B cell (primary cell): ENCODE measurements at regions not wholly inside any gene's neighbourhood (a gene's known extent, or its start where the extent isn't known, plus 50 kb on each side); places are given as distances from the start of the nearest gene placed in this dataset.

Source experiments
- ATAC-seq: fragments of 200-7000 bp; cut with Tn5 transposase; one replicate; pipeline ENCODE4 v1.10.0; 2021; ENCODE audit warnings: low read depth, mild to moderate bottlenecking, moderate number of reproducible peaks, moderate library complexity
- CTCF ChIA-PET: fragments of 350-600 bp; sonication (Branson Sonifier 250); formaldehyde crosslinking; loops from one replicate; lab custom pipeline; 2021; ENCODE audit warnings: antibody characterized with exemption, inconsistent platforms; lab: Charles Lee
- POLR2A ChIA-PET: fragments of 350-600 bp; sonication (Branson Sonifier 250); formaldehyde crosslinking; loops from one replicate; lab custom pipeline; 2021; ENCODE audit warnings: antibody characterized with exemption; lab: Charles Lee
- DNase-seq: peaks from one replicate; pipeline ENCODE4 v3.0.0; 2013
- H2AFZ ChIP-seq: 2 replicates; pipeline ENCODE4 v1.6.1; 2012; ENCODE audit warnings: mild to moderate bottlenecking, low read depth, low read length; ENCODE audit not compliant: insufficient read depth, poor library complexity, severe bottlenecking
- H3K27ac ChIP-seq, 2 donors: 1 replicate in 1 of 2; 2 replicates in 1 of 2; pipeline ENCODE4 v1.5.1; 2012 to 2013; ENCODE audit warnings: low read length in 2 of 2, mild to moderate bottlenecking in 2 of 2, moderate library complexity in 1 of 2
- H3K27me3 ChIP-seq, 4 experiments: fragments of 200-600 bp in 1 of 4; sonication (generic) in 1 of 4; replicated peaks in 1 of 4; 1 replicate in 2 of 4; 2 replicates in 2 of 4; pipeline versions ENCODE4 v1.6.1 to v1.7.0; 2013 to 2016; ENCODE audit warnings: low read length in 3 of 4, mild to moderate bottlenecking in 2 of 4, mixed read lengths in 1 of 4, moderate library complexity in 1 of 4; ENCODE audit not compliant: insufficient read depth in 4 of 4, control insufficient read depth in 3 of 4; ENCODE audit errors: control extremely low read depth in 1 of 4
- H3K36me3 ChIP-seq, 2 experiments: replicated peaks in 1 of 2; 1 replicate in 1 of 2; 2 replicates in 1 of 2; pipeline versions ENCODE4 v1.6.1 to v1.7.1; 2013; ENCODE audit warnings: low read length in 1 of 2; ENCODE audit not compliant: insufficient read depth in 2 of 2, control insufficient read depth in 1 of 2; ENCODE audit errors: control extremely low read depth in 1 of 2, extremely low read depth in 1 of 2
- H3K4me1 ChIP-seq, 2 donors: fragments of 200-600 bp in 1 of 2; sonication (generic) in 1 of 2; 1 replicate in 1 of 2; 2 replicates in 1 of 2; pipeline versions ENCODE4 v1.5.1 to v1.6.1; 2013 to 2017; ENCODE audit warnings: low read length in 2 of 2; ENCODE audit not compliant: control insufficient read depth in 2 of 2, insufficient read depth in 2 of 2
- H3K4me2 ChIP-seq: replicated peaks from 2 replicates; pipeline ENCODE3; 2012; ENCODE audit warnings: mild to moderate bottlenecking, low read depth, low read length; ENCODE audit not compliant: poor library complexity, severe bottlenecking
- H3K4me3 ChIP-seq, 5 experiments: fragments of 200-600 bp in 1 of 5; sonication (generic) in 1 of 5; 1 replicate in 3 of 5; 2 replicates in 2 of 5; pipeline versions ENCODE4 v1.5.1 to v1.7.0; 2011 to 2016; ENCODE audit warnings: low read length in 4 of 5, mild to moderate bottlenecking in 4 of 5, low read depth in 2 of 5, control low read depth in 1 of 5, moderate library complexity in 1 of 5; ENCODE audit not compliant: insufficient read depth in 1 of 5; ENCODE audit errors: control extremely low read depth in 1 of 5, extremely low read depth in 1 of 5
- H3K79me2 ChIP-seq: fragments of 200-600 bp; sonication (generic); one replicate; pipeline ENCODE4 v1.6.0; 2016; ENCODE audit warnings: low read length; ENCODE audit not compliant: control insufficient read depth, insufficient read depth
- H3K9ac ChIP-seq: fragments of 200-600 bp; sonication (generic); 2 replicates; pipeline ENCODE4 v1.6.1; 2017; ENCODE audit warnings: mild to moderate bottlenecking, low read length, moderate library complexity
- H3K9me3 ChIP-seq, 3 donors: one replicate each; pipeline versions ENCODE4 v1.6.1 to v1.7.1; 2013; ENCODE audit warnings: low read length in 2 of 3; ENCODE audit not compliant: control insufficient read depth in 2 of 3, insufficient read depth in 1 of 3; ENCODE audit errors: control extremely low read depth in 1 of 3
- H4K20me1 ChIP-seq: 2 replicates; pipeline ENCODE4 v1.6.0; 2012; ENCODE audit warnings: mild to moderate bottlenecking, low read length; ENCODE audit not compliant: insufficient read depth, control insufficient read depth, poor library complexity, severe bottlenecking
- H3K27ac Mint-ChIP-seq: one replicate; pipeline ENCODE4 v1.8.0; 2021; ENCODE audit warnings: mixed read lengths
- H3K27me3 Mint-ChIP-seq: one replicate; pipeline ENCODE4 v1.8.0; 2021; ENCODE audit warnings: mixed read lengths
- H3K4me1 Mint-ChIP-seq: one replicate; pipeline ENCODE4 v1.8.0; 2021; ENCODE audit warnings: mixed read lengths
- H3K4me3 Mint-ChIP-seq: one replicate; pipeline ENCODE4 v1.8.0; 2021; ENCODE audit warnings: mixed read lengths
- H3K9me3 Mint-ChIP-seq: one replicate; pipeline ENCODE4 v1.8.0; 2022; ENCODE audit warnings: mixed read lengths; ENCODE audit not compliant: insufficient read depth
- CTCF ChIP-seq: fragments of 200-600 bp; IDR thresholded peaks from one replicate; pipeline ENCODE4 v1.8.0; 2022; ENCODE audit warnings: antibody characterized with exemption, mild to moderate bottlenecking
- EZH2 ChIP-seq: IDR thresholded peaks from 2 replicates; pipeline ENCODE4 v1.6.1; 2012; ENCODE audit warnings: borderline replicate concordance, low read depth, mild to moderate bottlenecking, moderate library complexity, low read length; ENCODE audit not compliant: insufficient read depth, poor library complexity, severe bottlenecking
- WGBS: methylation state at CpG from one replicate; pipeline ENCODE4 v1.1.5; 2013; ENCODE audit warnings: missing lambda C conversion rate; ENCODE audit not compliant: insufficient coverage; 5-methylcytosine and 5-hydroxymethylcytosine counted together
- intact Hi-C: fragments of 100-400 bp; cut with micrococcal nuclease; formaldehyde crosslinking; loops from one replicate; pipeline ENCODE4 v1.10.0; 2022

GRCh38 chr21:15148437-15148836, 83.6 kb upstream of the NRIP1 start:
- no peak overlapping the region for H3K9ac ChIP-seq
- no peaks in the 10 kb centered on the region for H3K4me1 ChIP-seq
- no peaks in the 10 kb centered on the region for H4K20me1 ChIP-seq
- intact Hi-C loops: no loop called here
- Mint-ChIP-seq H3K27me3 (peaks cover 4% of the 10 kb centered on the region), H3K9me3 (no peaks in the 10 kb centered on the region), H3K4me1 (no peaks in the 10 kb centered on the region), H3K4me3 (no peak overlapping the region), H3K27ac (no peak overlapping the region)
- no peaks in the 10 kb centered on the region for H3K79me2 ChIP-seq
- no peaks in the 10 kb centered on the region for H3K27me3 ChIP-seq
- no peaks in the 10 kb centered on the region for H3K9me3 ChIP-seq
- DNase-seq (no peak), ATAC-seq (no peak)
- CTCF ChIA-PET: no interaction called here
- no peak overlapping the region for H2AFZ ChIP-seq
- POLR2A ChIA-PET: no interaction called here
- no peaks in the 10 kb centered on the region for H3K36me3 ChIP-seq
- H3K4me2 ChIP-seq: no peak overlapping the region
- H3K27ac ChIP-seq: no peak overlapping the region
- H3K4me3 ChIP-seq: no peak overlapping the region
- WGBS: 100% methylated on average over 1 of the region's 2 CpGs
- no peak for TF ChIP-seq EZH2
- no peak for TF ChIP-seq CTCF

DNA sequence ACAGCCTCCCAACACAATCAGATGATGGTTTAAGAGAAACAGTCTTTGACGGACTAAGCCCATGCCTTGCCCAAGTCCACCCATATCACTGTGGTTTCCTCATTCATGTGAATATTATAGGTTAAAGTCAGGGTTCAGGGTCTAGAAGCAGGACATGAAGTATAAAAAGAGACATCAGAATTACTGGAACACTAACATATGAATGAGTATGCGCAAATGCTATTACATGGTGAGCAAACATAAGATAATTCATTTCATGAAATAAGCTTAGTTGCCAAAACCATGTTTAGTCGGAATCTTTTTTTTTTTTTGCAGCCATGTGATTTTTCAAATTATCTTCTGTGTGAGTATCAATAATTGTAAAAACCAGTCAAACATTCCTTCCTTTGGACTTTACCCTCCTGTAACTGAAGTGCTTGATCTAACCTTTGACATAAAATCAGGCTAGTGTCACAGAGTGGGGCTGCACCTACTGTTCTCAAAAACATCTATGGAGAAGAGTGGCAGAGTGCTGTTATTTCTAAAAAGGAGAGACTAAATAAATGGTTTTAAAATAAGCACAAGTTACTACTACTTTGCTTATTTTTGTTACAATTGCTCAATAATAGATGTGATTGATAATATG, 84.9 kb upstream of the NRIP1 start:
- TF ChIP-seq CTCF (no peak), EZH2 (no peak)

More for the DNA sequence above, 84.9 kb upstream of the NRIP1 start:
- H3K4me3 Mint-ChIP-seq: no peak overlapping the region
- intact Hi-C loops: no loop called here
- H3K27me3 Mint-ChIP-seq: peaks cover 4% of the 10 kb centered on the region
- no peaks in the 10 kb centered on the region for H4K20me1 ChIP-seq
- H3K9me3 ChIP-seq: no peaks in the 10 kb centered on the region
- no peaks in the 10 kb centered on the region for H3K27me3 ChIP-seq
- no peaks in the 10 kb centered on the region for H3K4me1 Mint-ChIP-seq
- no peak overlapping the region for H3K9ac ChIP-seq
- no peak overlapping the region for H3K27ac Mint-ChIP-seq
- WGBS: no CpG with 5 or more reads among the region's 3 CpGs
- ATAC-seq: no peak
- no peak overlapping the region for H3K4me3 ChIP-seq
- no peak overlapping the region for H3K27ac ChIP-seq
- ChIA-PET POLR2A (no interaction called here), CTCF (interaction anchor here (0.7 kb wide), 1 partner anchor 72 kb away, joined by 4 read pairs; no protein-coding TSS in a partner anchor)
- H2AFZ ChIP-seq: no peak overlapping the region
- no peaks in the 10 kb centered on the region for H3K36me3 ChIP-seq
- H3K4me1 ChIP-seq: no peaks in the 10 kb centered on the region
- H3K79me2 ChIP-seq: no peaks in the 10 kb centered on the region
- H3K4me2 ChIP-seq: no peak overlapping the region
- DNase-seq: no peak
- H3K9me3 Mint-ChIP-seq: no peaks in the 10 kb centered on the region
